ENCODE measurements at regions not wholly inside any gene's neighbourhood (a gene's known extent, or its start where the extent isn't known, plus 50 kb on each side); places are given as distances from the start of the nearest gene placed in this dataset.

- no peaks in the 10 kb centered on the region for H3K4me1 ChIP-seq (ENCODE audit: control insufficient read depth, insufficient read depth, low read length)
- DNase-seq, result no peak
- no peak overlapping the region for H3K4me3 ChIP-seq (ENCODE audit: low read length)
- ATAC-seq, result no peak
- no peaks in the 10 kb centered on the region for H3K27me3 ChIP-seq (ENCODE audit: control insufficient read depth, insufficient read depth)
- no peaks in the 10 kb centered on the region for H3K9me3 ChIP-seq (ENCODE audit: control insufficient read depth, low read length)
- intact Hi-C loops (cut with DNase I), result no loop called here
- no peak overlapping the region for H3K27ac ChIP-seq (ENCODE audit: low read length)
Measured at GRCh38 chr2:193549661-193550060, 1354.9 kb upstream of the TMEFF2 start.

DNA sequence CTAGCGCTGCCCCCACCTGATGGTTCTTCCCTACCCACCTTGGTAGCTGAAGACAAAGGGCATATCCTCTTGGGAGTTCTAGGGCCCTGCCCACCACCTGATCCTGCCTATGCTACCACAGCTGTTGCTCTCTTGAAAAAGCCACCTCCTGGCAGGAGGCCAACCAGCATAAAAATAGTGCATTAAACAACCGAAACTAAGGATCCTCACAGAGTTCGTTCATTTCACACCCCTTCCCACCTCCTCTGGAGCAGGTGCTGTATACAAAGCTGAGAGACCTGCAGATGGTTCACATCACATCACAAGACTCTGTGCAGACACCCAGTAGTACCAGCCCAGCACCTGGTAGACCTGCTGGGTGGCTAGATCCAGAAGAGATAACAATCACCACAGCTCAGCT, 1348.0 kb upstream of the TMEFF2 start:
- Histone ChIP-seq H3K9me3 (ENCODE audit: control insufficient read depth, low read length) (no peaks in the 10 kb centered on the region), H3K4me3 (ENCODE audit: low read length) (no peak overlapping the region), H3K27ac (ENCODE audit: low read length) (no peak overlapping the region), H3K4me1 (ENCODE audit: control insufficient read depth, insufficient read depth, low read length) (no peaks in the 10 kb centered on the region), H3K27me3 (ENCODE audit: control insufficient read depth, insufficient read depth) (no peaks in the 10 kb centered on the region)
- DNase-seq (peak in 2 of 3 donors; percentile 3 to 36), ATAC-seq (no peak)
- 83% methylated on average over 3 of the region's 3 CpGs for WGBS
- intact Hi-C loops (cut with DNase I), result no loop called here

DNA sequence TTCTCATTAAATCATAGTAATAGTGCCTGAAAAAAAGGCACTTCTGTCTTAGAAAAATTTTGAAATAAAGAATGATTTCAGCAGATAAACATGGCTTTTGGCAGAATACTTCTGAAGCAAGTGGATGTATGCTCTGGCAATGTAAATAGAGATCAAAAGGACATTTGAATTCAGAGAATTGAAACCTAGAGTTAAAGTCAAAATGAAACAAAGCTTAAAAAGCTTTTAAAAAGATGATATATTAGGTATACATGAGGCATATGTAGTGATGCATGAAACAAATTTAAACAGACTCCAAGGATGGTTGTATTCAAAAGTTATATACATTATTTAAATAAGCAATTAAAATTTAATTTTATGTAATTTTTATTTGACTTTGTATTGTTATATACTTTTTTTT, 1344.5 kb upstream of the TMEFF2 start:
- H3K27me3 ChIP-seq (ENCODE audit: control insufficient read depth, insufficient read depth), result no peaks in the 10 kb centered on the region
- no peak overlapping the region for H3K27ac ChIP-seq (ENCODE audit: low read length)
- H3K4me1 ChIP-seq (ENCODE audit: control insufficient read depth, insufficient read depth, low read length), result no peaks in the 10 kb centered on the region
- intact Hi-C loops (cut with DNase I), result no loop called here
- no peak for ATAC-seq
- H3K4me3 ChIP-seq (ENCODE audit: low read length), result no peak overlapping the region
- H3K9me3 ChIP-seq (ENCODE audit: control insufficient read depth, low read length), result no peaks in the 10 kb centered on the region
- DNase-seq, result no peak

- Histone ChIP-seq H3K27me3 (ENCODE audit: control insufficient read depth, insufficient read depth) (no peaks in the 10 kb centered on the region), H3K4me3 (ENCODE audit: low read length) (no peak overlapping the region), H3K4me1 (ENCODE audit: control insufficient read depth, insufficient read depth, low read length) (no peaks in the 10 kb centered on the region), H3K9me3 (ENCODE audit: control insufficient read depth, low read length) (no peaks in the 10 kb centered on the region), H3K27ac (ENCODE audit: low read length) (no peak overlapping the region)
- DNase-seq (no peak), ATAC-seq (no peak)
- intact Hi-C loops (cut with DNase I), result no loop called here
- 78% methylated on average over 2 of the region's 2 CpGs for WGBS
Measured at GRCh38 chr2:193538061-193538460, 1343.3 kb upstream of the TMEFF2 start.

GRCh38 chr2:193537531-193537930, 1342.8 kb upstream of the TMEFF2 start:
- 81% methylated on average over 2 of the region's 2 CpGs for WGBS
- no peaks in the 10 kb centered on the region for H3K9me3 ChIP-seq (ENCODE audit: control insufficient read depth, low read length)
- intact Hi-C loops (cut with DNase I), result no loop called here
- no peaks in the 10 kb centered on the region for H3K4me1 ChIP-seq (ENCODE audit: control insufficient read depth, insufficient read depth, low read length)
- DNase-seq, result no peak
- H3K4me3 ChIP-seq (ENCODE audit: low read length), result no peak overlapping the region
- H3K27ac ChIP-seq (ENCODE audit: low read length), result no peak overlapping the region
- no peaks in the 10 kb centered on the region for H3K27me3 ChIP-seq (ENCODE audit: control insufficient read depth, insufficient read depth)
- no peak for ATAC-seq

- H3K9me3 ChIP-seq (ENCODE audit: control insufficient read depth, low read length), result no peaks in the 10 kb centered on the region
- H3K4me3 ChIP-seq (ENCODE audit: low read length), result no peak overlapping the region
- H3K27me3 ChIP-seq (ENCODE audit: control insufficient read depth, insufficient read depth), result no peaks in the 10 kb centered on the region
- ATAC-seq (no peak), DNase-seq (no peak)
- no peaks in the 10 kb centered on the region for H3K4me1 ChIP-seq (ENCODE audit: control insufficient read depth, insufficient read depth, low read length)
- intact Hi-C loops (cut with DNase I), result no loop called here
- H3K27ac ChIP-seq (ENCODE audit: low read length), result no peak overlapping the region
- 70% methylated on average over 1 of the region's 1 CpG for WGBS
Measured at GRCh38 chr2:193528458-193528857, 1333.7 kb upstream of the TMEFF2 start.

GRCh38 chr2:193527146-193527545, 1332.4 kb upstream of the TMEFF2 start:
- ATAC-seq (no peak), DNase-seq (no peak)
- no peak overlapping the region for H3K4me3 ChIP-seq (ENCODE audit: low read length)
- no peaks in the 10 kb centered on the region for H3K27me3 ChIP-seq (ENCODE audit: control insufficient read depth, insufficient read depth)
- 30% methylated on average over 3 of the region's 3 CpGs for WGBS
- H3K9me3 ChIP-seq (ENCODE audit: control insufficient read depth, low read length), result no peaks in the 10 kb centered on the region
- intact Hi-C loops (cut with DNase I), result no loop called here
- no peaks in the 10 kb centered on the region for H3K4me1 ChIP-seq (ENCODE audit: control insufficient read depth, insufficient read depth, low read length)
- no peak overlapping the region for H3K27ac ChIP-seq (ENCODE audit: low read length)

- Histone ChIP-seq H3K9me3 (ENCODE audit: control insufficient read depth, low read length) (no peaks in the 10 kb centered on the region), H3K4me3 (ENCODE audit: low read length) (no peak overlapping the region), H3K27ac (ENCODE audit: low read length) (no peak overlapping the region), H3K4me1 (ENCODE audit: control insufficient read depth, insufficient read depth, low read length) (no peaks in the 10 kb centered on the region), H3K27me3 (ENCODE audit: control insufficient read depth, insufficient read depth) (no peaks in the 10 kb centered on the region)
- ATAC-seq (no peak), DNase-seq (no peak)
- WGBS, result 68% methylated on average over 1 of the region's 1 CpG
- intact Hi-C loops (cut with DNase I), result no loop called here
Measured at GRCh38 chr2:193523662-193524061, 1328.9 kb upstream of the TMEFF2 start.

- 84% methylated on average over 2 of the region's 2 CpGs for WGBS
- no peaks in the 10 kb centered on the region for H3K27me3 ChIP-seq (ENCODE audit: control insufficient read depth, insufficient read depth)
- no peak for ATAC-seq
- no peak overlapping the region for H3K27ac ChIP-seq (ENCODE audit: low read length)
- no peaks in the 10 kb centered on the region for H3K4me1 ChIP-seq (ENCODE audit: control insufficient read depth, insufficient read depth, low read length)
- no peaks in the 10 kb centered on the region for H3K9me3 ChIP-seq (ENCODE audit: control insufficient read depth, low read length)
- intact Hi-C loops (cut with DNase I), result no loop called here
- H3K4me3 ChIP-seq (ENCODE audit: low read length), result no peak overlapping the region
- no peak for DNase-seq
Measured at GRCh38 chr2:193521523-193521922, 1326.8 kb upstream of the TMEFF2 start.

DNA sequence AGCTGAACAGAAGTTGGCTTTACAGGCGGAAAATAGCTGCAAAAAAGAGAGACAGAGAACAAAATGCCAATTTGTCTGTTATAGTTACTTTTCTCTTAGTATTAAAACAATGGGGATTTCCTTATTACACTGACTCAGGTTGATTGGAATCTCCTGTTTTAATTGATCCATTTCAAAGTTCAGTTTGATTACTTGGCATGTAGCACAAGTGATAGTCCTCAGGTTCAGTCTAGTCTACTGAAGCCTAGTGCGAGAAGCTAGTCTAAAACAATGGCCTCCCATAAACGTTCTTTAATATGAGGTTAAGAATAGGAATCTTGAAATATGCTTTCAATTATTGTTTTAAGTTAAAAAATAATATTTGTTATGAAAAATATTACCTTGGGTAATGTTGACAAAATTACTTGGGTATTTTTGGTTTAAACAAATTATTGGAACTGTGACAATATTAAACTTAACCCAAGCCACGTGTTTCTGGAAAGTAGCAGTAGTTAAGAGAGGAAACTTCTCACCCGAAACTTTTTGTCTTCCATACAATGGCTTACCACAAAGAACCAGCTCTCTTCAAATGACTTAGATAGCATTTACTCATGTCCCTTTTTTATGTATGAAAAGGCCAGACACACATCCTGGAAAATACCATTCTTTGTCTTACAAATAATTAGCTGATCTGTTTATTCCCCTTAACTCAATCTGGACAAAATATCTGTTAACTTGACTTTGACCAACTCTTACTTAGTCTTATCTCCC, 1326.2 kb upstream of the TMEFF2 start:
- ATAC-seq (no peak), DNase-seq (no peak)
- WGBS, result 70% methylated on average over 5 of the region's 5 CpGs
- H3K4me3 ChIP-seq (ENCODE audit: low read length), result no peak overlapping the region
- no peaks in the 10 kb centered on the region for H3K9me3 ChIP-seq (ENCODE audit: control insufficient read depth, low read length)
- no peaks in the 10 kb centered on the region for H3K27me3 ChIP-seq (ENCODE audit: control insufficient read depth, insufficient read depth)
- intact Hi-C loops (cut with DNase I), result no loop called here
- H3K4me1 ChIP-seq (ENCODE audit: control insufficient read depth, insufficient read depth, low read length), result no peaks in the 10 kb centered on the region
- no peak overlapping the region for H3K27ac ChIP-seq (ENCODE audit: low read length)

DNA sequence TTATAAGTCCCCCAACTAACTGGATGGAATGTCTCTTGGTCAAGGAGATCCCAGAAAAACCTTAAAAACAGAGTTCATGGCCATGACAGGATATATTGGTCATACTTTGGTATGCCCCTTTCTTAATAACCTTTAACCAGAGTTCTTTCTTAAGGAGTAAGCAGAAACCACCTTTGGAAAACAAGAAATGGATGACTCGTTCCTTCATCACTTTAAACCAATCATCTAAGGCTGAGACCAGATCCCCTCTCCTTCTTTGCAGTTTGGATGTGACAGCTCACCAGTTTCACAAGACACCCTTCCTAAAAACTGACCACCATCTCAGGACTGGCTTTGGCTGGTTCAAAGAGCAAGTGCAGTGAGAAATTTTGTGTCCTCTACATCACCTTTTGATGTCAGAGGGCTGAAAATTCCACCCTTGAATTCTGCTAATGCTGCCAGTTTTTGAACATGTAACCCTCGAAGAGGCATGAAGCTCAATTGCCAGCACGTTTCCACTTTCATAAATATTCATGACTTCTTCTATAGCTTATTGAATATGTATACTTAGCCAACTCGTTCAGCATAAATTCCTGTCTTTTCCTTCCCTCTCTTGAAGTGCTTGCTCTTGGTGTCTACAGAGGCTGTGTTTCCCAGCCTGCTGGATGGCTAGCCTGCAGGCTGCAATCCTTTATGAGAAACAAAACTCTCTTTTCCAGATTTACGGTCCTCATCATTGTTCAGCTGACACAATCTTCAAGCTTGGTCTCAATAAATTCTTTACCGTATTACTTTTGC, 1323.5 kb upstream of the TMEFF2 start:
- Histone ChIP-seq H3K4me3 (ENCODE audit: low read length) (no peak overlapping the region), H3K27ac (ENCODE audit: low read length) (no peak overlapping the region), H3K9me3 (ENCODE audit: control insufficient read depth, low read length) (no peaks in the 10 kb centered on the region), H3K4me1 (ENCODE audit: control insufficient read depth, insufficient read depth, low read length) (no peaks in the 10 kb centered on the region), H3K27me3 (ENCODE audit: control insufficient read depth, insufficient read depth) (no peaks in the 10 kb centered on the region)
- WGBS, result 71% methylated on average over 6 of the region's 6 CpGs
- ATAC-seq, result no peak
- no peak for DNase-seq
- intact Hi-C loops (cut with DNase I), result no loop called here
